ENCODE measurements at regions not wholly inside any gene's neighbourhood (a gene's known extent, or its start where the extent isn't known, plus 50 kb on each side); places are given as distances from the start of the nearest gene placed in this dataset.

DNA sequence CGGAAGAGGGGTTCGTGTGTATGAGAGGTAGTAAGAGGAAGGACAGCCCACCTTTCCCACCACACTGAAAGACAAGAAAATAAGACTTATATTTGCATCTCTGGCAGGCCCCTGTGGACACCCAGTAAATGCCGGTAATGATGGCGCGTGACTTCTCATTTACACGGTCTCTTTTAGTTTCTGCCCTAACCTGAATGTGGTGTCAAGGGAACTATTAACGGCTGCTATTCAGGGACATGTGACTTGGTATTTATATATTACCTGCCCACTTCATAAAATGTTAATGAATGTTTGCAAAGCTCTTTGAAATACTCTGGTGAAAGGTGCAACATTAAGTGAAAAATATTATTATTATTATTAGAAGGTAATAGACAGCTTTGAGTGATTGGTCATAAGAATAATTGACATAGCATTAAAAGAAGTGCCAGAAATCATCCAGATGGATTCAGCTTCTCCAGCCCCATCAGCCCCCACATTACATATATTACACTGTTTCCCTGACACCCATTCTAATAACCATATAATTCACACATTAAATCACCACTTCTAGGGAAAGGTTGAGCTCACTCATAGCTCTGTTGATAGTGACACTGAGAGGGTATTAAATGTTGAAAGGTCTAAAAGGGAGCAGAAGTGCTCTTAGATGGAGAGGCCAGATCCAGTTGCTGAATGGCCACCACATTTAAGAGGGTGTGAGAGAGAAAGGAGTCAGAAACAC, 83.0 kb upstream of the BEND4 start:
- H2AFZ ChIP-seq (ENCODE audit: low read depth, low read length, poor library complexity, severe bottlenecking) = no peak overlapping the region
- no peaks in the 10 kb centered on the region for H3K9me3 ChIP-seq (ENCODE audit: control insufficient read depth in 1 of 2, insufficient read depth in 1 of 2, low read depth in 1 of 2, low read length in 2 of 2)
- ChIA-PET RAD21 (ENCODE audit: low non-redundant PET in 1 of 2, low total read pairs in 2 of 2, uncharacterized antibody in 2 of 2, unreplicated experiment in 2 of 2) (no interaction called here), CTCF (interaction anchor here (0.6 kb wide), 1 partner anchor 9 kb away, joined by 3 read pairs; no protein-coding TSS in a partner anchor), POLR2A (no interaction called here)
- no peak overlapping the region for H3K9ac ChIP-seq (ENCODE audit: low read length)
- H3K36me3 ChIP-seq (ENCODE audit: control insufficient read depth in 1 of 2, insufficient read depth in 2 of 2, low read length in 2 of 2) = no peaks in the 10 kb centered on the region
- TF ChIP-seq CBX3 (IDR thresholded peaks at IDR 0.05; ENCODE audit: low read depth) (no peak), SRF (IDR thresholded peaks at IDR 0.05; ENCODE audit: low read depth) (no peak), ELF1 (IDR thresholded peaks at IDR 0.05; ENCODE audit: borderline replicate concordance, low read depth) (no peak), ATF3 (IDR thresholded peaks at IDR 0.05) (no peak), POLR2AphosphoS5 (IDR thresholded peaks at IDR 0.05; ENCODE audit: low read depth, low read length) (no peak), EGR1 (IDR thresholded peaks at IDR 0.05; ENCODE audit: low read depth) (no peak), ZBTB33 (IDR thresholded peaks at IDR 0.05; ENCODE audit: extremely low read depth, insufficient replicate concordance, low read length) (no peak), SIN3A (IDR thresholded peaks at IDR 0.05; ENCODE audit: low read depth) (no peak)
- H3K9me2 ChIP-seq (ENCODE audit: insufficient read depth) = no peaks in the 10 kb centered on the region
- no peaks in the 10 kb centered on the region for H3K4me1 ChIP-seq (ENCODE audit: control insufficient read depth in 1 of 2, insufficient read depth in 2 of 2, low read length in 2 of 2)
- H3K27me3 ChIP-seq (ENCODE audit: insufficient read depth, low read length) = peaks cover 8% of the 10 kb centered on the region; the same call in 1 of the 2 replicates
- ATAC-seq (no peak), DNase-seq (ENCODE audit: low read depth, low spot score) (no peak)
- no peak overlapping the region for H3K4me2 ChIP-seq (ENCODE audit: low read length)
- BruUV-seq (replicated peaks) = no TSS peak
- intact Hi-C loops (cut with micrococcal nuclease) = no loop called here
- no peak overlapping the region for H3K27ac ChIP-seq (ENCODE audit: low read depth, low read length)
- H4K20me1 ChIP-seq (ENCODE audit: insufficient read depth) = no peaks in the 10 kb centered on the region
- no peaks in the 10 kb centered on the region for H3K79me2 ChIP-seq (ENCODE audit: insufficient read depth, low read length)
- H3K4me3 ChIP-seq (replicated peaks in 1 of 2; ENCODE audit: low read depth in 1 of 2, low read length in 2 of 2) = no peak overlapping the region

All from HCT116 (cell line).